ENCODE measurements at regions not wholly inside any gene's neighbourhood (a gene's known extent, or its start where the extent isn't known, plus 50 kb on each side); places are given as distances from the start of the nearest gene placed in this dataset.
"Not testable (repeated sequence)": the region's sequence is repeated elsewhere in the genome, so short reads cannot be mapped to it uniquely, and the experiment has no call there.

GRCh38 chr3:69485489-69485888 lies 99.6 kb upstream of the FRMD4B start:
- DNase-seq: no peak

- DNase-seq: no peak
These were observed 98.9 kb upstream of the FRMD4B start for GRCh38 chr3:69484507-69485393.

GRCh38 chr3:69483449-69483848 lies 97.6 kb upstream of the FRMD4B start:
- DNase-seq: no peak

- DNase-seq: not testable (repeated sequence)
These were observed 95.1 kb upstream of the FRMD4B start for GRCh38 chr3:69480986-69481385.

GRCh38 chr3:69474186-69474585 lies 88.3 kb upstream of the FRMD4B start:
- DNase-seq: no peak

GRCh38 chr3:69472093-69472492 lies 86.2 kb upstream of the FRMD4B start:
- no peak for DNase-seq

- DNase-seq: no peak
These were observed 77.6 kb upstream of the FRMD4B start for GRCh38 chr3:69463531-69463930.

GRCh38 chr3:69462826-69463100 lies 76.9 kb upstream of the FRMD4B start:
- no peak for DNase-seq

- no peak for DNase-seq
These were observed 76.3 kb upstream of the FRMD4B start for GRCh38 chr3:69462022-69462825.

GRCh38 chr3:69460034-69460433 lies 74.1 kb upstream of the FRMD4B start:
- no peak for DNase-seq

- no peak for DNase-seq
These were observed 73.0 kb upstream of the FRMD4B start for GRCh38 chr3:69458803-69459365.

GRCh38 chr3:69456631-69457030 lies 70.7 kb upstream of the FRMD4B start:
- no peak for DNase-seq

- no peak for DNase-seq
These were observed 68.4 kb upstream of the FRMD4B start for GRCh38 chr3:69454204-69454787.

GRCh38 chr3:69452295-69452694 lies 66.4 kb upstream of the FRMD4B start:
- DNase-seq: no peak

- DNase-seq: no peak
These were observed 65.7 kb upstream of the FRMD4B start for GRCh38 chr3:69451594-69451993.

GRCh38 chr3:69448877-69449276 lies 63.0 kb upstream of the FRMD4B start:
- no peak for DNase-seq

GRCh38 chr3:69446402-69447072 lies 60.6 kb upstream of the FRMD4B start:
- no peak for DNase-seq

GRCh38 chr3:69445498-69445897 lies 59.6 kb upstream of the FRMD4B start:
- no peak for DNase-seq

GRCh38 chr3:69445024-69445423 lies 59.1 kb upstream of the FRMD4B start:
- no peak for DNase-seq

GRCh38 chr3:69443457-69443920 lies 57.6 kb upstream of the FRMD4B start:
- DNase-seq: no peak

GRCh38 chr3:69442771-69443311 lies 57.0 kb upstream of the FRMD4B start:
- DNase-seq: no peak

- DNase-seq: no peak
These were observed 55.8 kb upstream of the FRMD4B start for GRCh38 chr3:69441732-69442131.
